ENCODE measurements at regions not wholly inside any gene's neighbourhood (a gene's known extent, or its start where the extent isn't known, plus 50 kb on each side); places are given as distances from the start of the nearest gene placed in this dataset.
A peak's percentile ranks its signal among the peaks of the same experiment; 100 is the strongest.

- peak overlapping the region; percentile 93 for H3K4me2 ChIP-seq (ENCODE audit: low read depth, low read length, poor library complexity, severe bottlenecking)
These were observed 167.3 kb upstream of the GSE1 start for GRCh38 chr16:85445779-85446222.

GRCh38 chr16:85446951-85447692 lies 166.0 kb upstream of the GSE1 start:
- no peaks in the 10 kb centered on the region for H3K9me3 ChIP-seq (ENCODE audit: insufficient read depth, low read depth, low read length)
- H3K9ac ChIP-seq (ENCODE audit: low read depth, low read length, poor library complexity, severe bottlenecking), result peak overlapping the region; percentile 98
- H3K27me3 ChIP-seq (ENCODE audit: insufficient read depth, low read length, poor library complexity, severe bottlenecking), result no peaks in the 10 kb centered on the region
- peak overlapping the region; percentile 82 for H3K4me3 ChIP-seq (ENCODE audit: low read length, poor library complexity, severe bottlenecking)
- peaks cover 71% of the 10 kb centered on the region for H3K4me1 ChIP-seq (ENCODE audit: insufficient read depth, low read length, poor library complexity, severe bottlenecking)
- H3K79me2 ChIP-seq (ENCODE audit: insufficient read depth, low read length), result peaks cover 42% of the 10 kb centered on the region
- peak overlapping the region; percentile 93 for H3K4me2 ChIP-seq (ENCODE audit: low read depth, low read length, poor library complexity, severe bottlenecking)
- H2AFZ ChIP-seq (ENCODE audit: low read length), result no peak overlapping the region
- H3K36me3 ChIP-seq (ENCODE audit: insufficient read depth, low read length), result no peaks in the 10 kb centered on the region
- H3K9me2 ChIP-seq (replicated peaks; ENCODE audit: low read depth, low read length), result no peaks in the 10 kb centered on the region
- H3F3A ChIP-seq (ENCODE audit: low read depth), result peaks cover 19% of the 10 kb centered on the region
- TF ChIP-seq CTCF (conservative IDR thresholded peaks at IDR 0.05; ENCODE audit: low read length) (no peak), EZH2phosphoT487 (IDR thresholded peaks at IDR 0.05; ENCODE audit: borderline replicate concordance) (no peak)
- no peaks in the 10 kb centered on the region for H4K20me1 ChIP-seq (ENCODE audit: insufficient read depth, low read length, poor library complexity, severe bottlenecking)

More at GRCh38 chr16:85445779-85446222, 167.3 kb upstream of the GSE1 start:
- Histone ChIP-seq H3K9ac (ENCODE audit: low read depth, low read length, poor library complexity, severe bottlenecking) (peak overlapping the region; percentile 98), H3K9me3 (ENCODE audit: insufficient read depth, low read depth, low read length) (no peaks in the 10 kb centered on the region), H3K79me2 (ENCODE audit: insufficient read depth, low read length) (peaks cover 31% of the 10 kb centered on the region), H3K27me3 (ENCODE audit: insufficient read depth, low read length, poor library complexity, severe bottlenecking) (no peaks in the 10 kb centered on the region), H2AFZ (ENCODE audit: low read length) (no peak overlapping the region), H3K9me2 (replicated peaks; ENCODE audit: low read depth, low read length) (no peaks in the 10 kb centered on the region), H3F3A (ENCODE audit: low read depth) (peaks cover 16% of the 10 kb centered on the region), H4K20me1 (ENCODE audit: insufficient read depth, low read length, poor library complexity, severe bottlenecking) (no peaks in the 10 kb centered on the region), H3K4me3 (ENCODE audit: low read length, poor library complexity, severe bottlenecking) (no peak overlapping the region), H3K4me1 (ENCODE audit: insufficient read depth, low read length, poor library complexity, severe bottlenecking) (peaks cover 59% of the 10 kb centered on the region), H3K36me3 (ENCODE audit: insufficient read depth, low read length) (no peaks in the 10 kb centered on the region)
- TF ChIP-seq EZH2phosphoT487 (IDR thresholded peaks at IDR 0.05; ENCODE audit: borderline replicate concordance), result no peak
- no peak for TF ChIP-seq CTCF (conservative IDR thresholded peaks at IDR 0.05; ENCODE audit: low read length)

GRCh38 chr16:85447693-85448313 lies 165.3 kb upstream of the GSE1 start:
- no peak overlapping the region for H2AFZ ChIP-seq (ENCODE audit: low read length)
- peak overlapping the region; percentile 98 for H3K9ac ChIP-seq (ENCODE audit: low read depth, low read length, poor library complexity, severe bottlenecking)
- H3K9me3 ChIP-seq (ENCODE audit: insufficient read depth, low read depth, low read length), result no peaks in the 10 kb centered on the region
- H3K27me3 ChIP-seq (ENCODE audit: insufficient read depth, low read length, poor library complexity, severe bottlenecking), result no peaks in the 10 kb centered on the region
- no peak for TF ChIP-seq EZH2phosphoT487 (IDR thresholded peaks at IDR 0.05; ENCODE audit: borderline replicate concordance)
- TF ChIP-seq CTCF (conservative IDR thresholded peaks at IDR 0.05; ENCODE audit: low read length), result no peak
- H3K4me1 ChIP-seq (ENCODE audit: insufficient read depth, low read length, poor library complexity, severe bottlenecking), result peaks cover 78% of the 10 kb centered on the region
- H3K4me3 ChIP-seq (ENCODE audit: low read length, poor library complexity, severe bottlenecking), result peak overlapping the region; percentile 82
- peaks cover 48% of the 10 kb centered on the region for H3K79me2 ChIP-seq (ENCODE audit: insufficient read depth, low read length)
- peaks cover 19% of the 10 kb centered on the region for H3F3A ChIP-seq (ENCODE audit: low read depth)
- H4K20me1 ChIP-seq (ENCODE audit: insufficient read depth, low read length, poor library complexity, severe bottlenecking), result no peaks in the 10 kb centered on the region
- no peaks in the 10 kb centered on the region for H3K9me2 ChIP-seq (replicated peaks; ENCODE audit: low read depth, low read length)
- peak overlapping the region; percentile 93 for H3K4me2 ChIP-seq (ENCODE audit: low read depth, low read length, poor library complexity, severe bottlenecking)
- H3K36me3 ChIP-seq (ENCODE audit: insufficient read depth, low read length), result no peaks in the 10 kb centered on the region

Measured in Loucy (cell line).